Activated CD8-positive, alpha-beta memory T cell treated with anti-CD3 and anti-CD28 coated beads, Interleukin-2, amount 50 U/mL, for 4 hours (primary cell): ENCODE measurements at regions not wholly inside any gene's neighbourhood (a gene's known extent, or its start where the extent isn't known, plus 50 kb on each side); places are given as distances from the start of the nearest gene placed in this dataset.
"Not testable (repeated sequence)": the region's sequence is repeated elsewhere in the genome, so short reads cannot be mapped to it uniquely, and the experiment has no call there.

ENCODE experiments used
- DNase-seq: peaks from one replicate; pipeline ENCODE4 v3.0.0-alpha.2; 2020

GRCh38 chr16:21487956-21488355, 111.4 kb upstream of the METTL9 start:
- DNase-seq: not testable (repeated sequence)

GRCh38 chr16:21499046-21499445, 100.3 kb upstream of the METTL9 start:
- DNase-seq: peak; percentile 12

GRCh38 chr16:21501223-21501868, 98.0 kb upstream of the METTL9 start:
- DNase-seq: peak; percentile 74

- peak; percentile 93 for DNase-seq
Observed at GRCh38 chr16:21501869-21502667, 97.3 kb upstream of the METTL9 start.

- not testable (repeated sequence) for DNase-seq
Observed at GRCh38 chr16:21503574-21503920, 95.8 kb upstream of the METTL9 start.

DNA sequence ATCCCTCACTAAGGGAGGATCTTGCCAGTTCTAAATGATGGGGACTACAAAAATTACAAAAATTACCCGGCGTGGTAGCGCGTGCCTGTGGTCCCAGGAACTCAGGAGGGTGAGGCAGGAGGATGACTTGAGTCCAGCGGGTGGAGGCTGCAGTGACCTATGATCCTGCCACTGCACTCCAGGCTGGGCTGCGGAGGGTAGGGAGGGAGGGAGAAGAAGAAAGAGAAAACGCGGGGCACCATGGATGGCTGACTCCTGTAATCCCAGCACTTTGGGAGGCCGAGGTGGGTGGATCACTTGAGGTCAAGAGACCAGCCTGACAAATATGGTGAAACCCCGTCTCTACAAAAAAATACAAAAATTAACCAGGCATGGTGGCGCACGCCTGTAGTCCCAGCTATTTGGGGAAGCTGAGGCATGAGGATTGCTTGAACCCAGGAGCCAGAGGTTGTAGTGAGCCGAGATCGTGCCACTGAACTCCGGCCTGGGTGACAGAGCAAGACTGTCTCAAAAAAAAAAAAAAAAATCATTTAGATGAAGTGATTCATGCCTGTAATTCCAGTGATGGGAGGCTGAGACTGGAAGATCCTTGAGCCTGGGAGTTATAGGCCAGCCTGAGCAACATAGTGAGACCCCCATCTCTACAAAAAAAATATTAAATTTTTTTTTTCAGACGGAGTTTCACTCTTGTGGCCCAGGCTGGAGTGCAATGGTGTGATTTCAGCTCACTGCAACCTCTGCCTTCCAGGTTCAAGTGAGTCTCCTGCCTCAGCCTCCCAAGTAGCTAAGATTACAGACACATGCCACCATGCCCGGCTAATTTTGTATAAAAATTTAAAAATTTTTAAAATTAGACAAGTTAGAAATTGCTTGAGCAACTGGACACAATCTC, 95.2 kb upstream of the METTL9 start:
- DNase-seq: peak; percentile 13

DNA sequence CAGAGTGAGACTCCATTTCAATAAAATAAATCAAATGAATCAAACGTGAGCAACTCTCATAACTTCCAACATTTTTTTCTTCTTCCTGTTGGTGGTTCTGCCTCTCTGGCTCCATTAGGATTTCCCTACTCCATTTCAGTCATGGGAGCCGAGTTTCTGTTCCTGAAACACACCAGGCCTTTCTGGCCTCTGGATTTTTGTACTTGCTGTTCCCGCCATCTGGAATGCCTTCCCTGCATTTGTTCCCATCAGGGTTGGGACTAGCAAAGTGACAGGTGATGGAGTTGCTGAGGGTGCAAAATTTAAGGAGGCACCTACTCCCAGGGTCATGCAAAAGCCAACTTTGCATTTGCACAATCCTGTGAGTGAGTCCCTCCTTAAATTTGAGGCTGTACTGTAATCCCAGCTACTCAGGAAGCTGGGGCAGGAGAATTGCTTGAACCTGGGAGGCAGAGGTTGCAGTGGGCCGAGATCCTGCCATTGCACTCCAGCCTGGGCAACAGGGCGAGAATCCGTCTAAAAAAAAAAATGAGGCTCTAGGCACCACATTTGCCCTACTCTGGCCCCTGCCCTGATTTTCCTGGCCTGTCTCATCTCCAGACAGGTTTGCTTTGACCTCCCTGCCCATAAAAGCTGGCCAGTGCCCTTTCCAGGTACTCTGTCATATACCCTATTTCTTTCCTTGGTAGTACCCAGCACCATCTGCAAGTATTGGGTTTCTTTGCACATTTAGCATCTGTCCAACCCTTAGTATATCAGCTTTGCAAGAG, 93.4 kb upstream of the METTL9 start:
- peak; percentile 5 for DNase-seq

DNA sequence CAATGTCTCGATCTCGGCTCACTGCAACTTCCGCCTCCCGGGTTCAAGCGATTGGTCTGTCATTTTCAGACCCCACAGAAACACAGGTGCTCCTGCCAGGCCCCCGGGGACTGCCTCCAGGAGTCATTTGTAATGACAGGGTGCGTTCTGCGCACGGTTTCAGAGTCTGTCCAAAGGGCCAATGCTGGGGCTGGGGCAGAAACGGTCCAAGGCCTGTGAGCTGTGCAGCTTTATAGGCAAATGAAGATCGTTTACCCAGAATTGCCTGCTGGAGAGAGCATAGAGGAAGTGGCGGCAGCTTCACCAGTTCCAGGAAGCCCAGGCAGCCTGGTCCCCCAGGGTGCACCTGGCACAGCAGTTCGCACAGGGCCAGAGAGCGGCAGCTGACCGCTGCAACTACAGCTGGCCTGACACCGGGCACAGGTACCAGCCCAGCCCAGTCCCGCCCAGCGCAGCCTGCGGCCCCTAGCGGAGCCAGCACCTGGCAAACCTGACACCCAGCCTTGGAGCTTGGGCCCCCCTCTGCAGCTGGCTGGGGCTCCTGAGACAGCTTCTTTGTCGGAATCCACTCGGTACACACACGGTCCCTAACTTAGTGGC, 92.4 kb upstream of the METTL9 start:
- peak; percentile 46 for DNase-seq

- peak; percentile 19 for DNase-seq
Observed at GRCh38 chr16:21507631-21508305, 91.6 kb upstream of the METTL9 start.

GRCh38 chr16:21508661-21509436, 90.5 kb upstream of the METTL9 start:
- DNase-seq: peak; percentile 13

DNA sequence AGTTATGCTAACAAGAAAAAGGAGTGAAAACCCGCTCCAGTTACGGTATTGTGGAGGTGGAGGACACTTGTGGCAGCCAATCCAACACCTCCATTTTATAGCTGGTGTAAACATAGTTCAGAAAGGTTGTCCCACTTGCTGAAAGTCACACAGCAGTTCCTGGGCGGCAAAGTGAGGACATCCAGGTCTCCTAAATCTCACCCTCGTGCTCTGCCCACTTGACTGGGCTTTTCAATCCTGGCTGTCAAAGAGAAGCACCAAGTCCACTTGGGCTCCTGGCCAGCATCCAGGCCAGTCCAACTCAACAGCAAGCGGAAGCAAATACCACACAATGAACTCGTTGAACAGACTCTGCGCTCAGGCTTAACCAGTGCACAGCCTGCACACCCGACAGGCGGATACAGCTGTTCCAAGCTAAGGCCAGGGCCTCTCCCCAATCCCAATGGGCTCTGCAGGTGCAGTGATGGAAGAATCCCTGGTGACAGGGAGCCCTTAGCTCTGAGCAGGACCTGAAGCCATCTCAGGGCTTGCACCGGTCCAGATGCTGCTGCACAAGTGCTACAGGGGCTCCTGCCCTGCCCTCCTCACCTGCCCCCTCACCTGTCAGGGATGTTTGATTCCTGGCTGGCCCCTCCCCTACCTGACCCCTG, 89.8 kb upstream of the METTL9 start:
- peak; percentile 9 for DNase-seq

DNA sequence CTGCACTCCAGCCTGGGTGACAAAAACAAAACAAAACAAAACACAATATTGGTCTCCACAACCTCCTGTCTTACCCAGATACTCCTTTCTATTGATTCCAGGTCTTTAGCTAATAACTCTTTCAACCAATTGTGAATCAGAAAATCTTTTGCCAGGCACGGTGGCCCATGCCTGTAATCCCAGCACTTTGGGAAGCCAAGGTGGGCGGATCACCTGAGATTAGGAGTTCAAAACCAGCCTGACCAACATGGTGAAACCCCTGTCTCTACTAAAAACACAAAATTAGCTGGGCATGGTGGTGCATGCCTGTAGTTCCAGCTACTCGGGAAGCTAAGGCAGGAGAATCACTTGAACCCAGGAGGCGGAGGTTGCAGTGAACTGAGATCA, 88.5 kb upstream of the METTL9 start:
- peak; percentile 10 for DNase-seq

DNA sequence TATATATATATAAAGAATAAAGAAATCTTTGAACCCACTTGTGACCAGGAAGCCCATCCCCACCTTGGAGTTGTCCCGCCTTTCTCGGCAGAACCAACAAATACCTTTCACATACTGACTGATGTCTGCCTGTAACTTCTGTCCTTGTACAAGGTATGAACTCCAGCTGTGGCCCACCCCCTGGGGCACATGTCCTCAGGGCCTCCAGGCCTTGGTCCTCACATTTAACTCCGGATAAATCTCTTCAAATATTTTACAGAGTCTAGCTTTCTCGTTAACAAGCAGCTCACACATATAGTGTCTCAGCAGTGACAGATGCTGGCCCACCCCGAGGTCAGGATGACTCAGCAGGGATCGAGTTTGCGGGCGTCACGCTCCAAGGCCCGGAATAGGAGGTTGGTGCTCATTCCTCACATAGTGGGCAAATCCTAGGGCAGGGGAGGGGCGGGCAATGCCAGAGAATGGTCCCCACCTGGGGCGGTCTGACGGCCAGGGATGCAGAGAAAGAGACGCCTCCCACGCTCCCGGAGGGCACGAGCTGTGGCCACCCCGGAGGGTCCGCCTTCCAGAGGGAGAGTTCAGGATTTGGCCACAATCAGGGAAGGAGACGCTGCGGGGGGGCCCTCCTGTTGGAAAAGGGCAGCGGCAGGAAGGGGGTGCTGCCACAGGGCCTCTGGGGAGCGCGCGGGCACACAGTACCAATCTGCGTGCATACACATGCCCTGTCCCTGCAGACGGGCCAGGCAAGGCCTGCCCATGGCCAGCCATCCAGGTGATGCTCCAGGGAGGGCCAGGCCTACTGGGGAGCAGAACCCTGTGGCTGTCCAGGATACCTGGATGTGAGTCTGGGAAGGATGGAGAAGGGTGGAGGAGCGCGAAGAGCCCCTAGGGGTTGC, 87.8 kb upstream of the METTL9 start:
- peak; percentile 28 for DNase-seq

- DNase-seq: peak; percentile 17
Observed at GRCh38 chr16:21512280-21513192, 86.8 kb upstream of the METTL9 start.

DNA sequence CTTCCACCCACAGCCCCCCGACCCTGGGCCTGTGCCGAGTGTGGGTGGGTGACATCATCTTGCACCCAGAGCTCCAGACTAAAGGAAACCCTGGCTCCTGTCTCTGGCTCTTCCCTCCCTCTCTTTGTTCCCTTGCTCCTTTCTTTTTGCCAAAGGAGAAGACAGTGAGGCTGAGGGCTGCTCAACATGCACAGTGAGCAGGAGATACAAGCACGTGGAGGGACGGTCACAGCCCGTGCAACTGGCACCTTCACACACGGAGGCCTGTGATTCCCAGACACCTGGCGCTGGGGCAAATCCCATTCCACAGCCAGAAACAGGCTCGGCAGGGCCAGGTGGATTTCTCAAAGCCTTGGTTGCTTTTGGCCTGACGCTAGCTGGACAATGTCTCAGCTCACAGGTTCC, 86.0 kb upstream of the METTL9 start:
- DNase-seq: peak; percentile 18

- not testable (repeated sequence) for DNase-seq
Observed at GRCh38 chr16:21513812-21514473, 85.4 kb upstream of the METTL9 start.

- not testable (repeated sequence) for DNase-seq
Observed at GRCh38 chr16:21514474-21514840, 84.9 kb upstream of the METTL9 start.

DNA sequence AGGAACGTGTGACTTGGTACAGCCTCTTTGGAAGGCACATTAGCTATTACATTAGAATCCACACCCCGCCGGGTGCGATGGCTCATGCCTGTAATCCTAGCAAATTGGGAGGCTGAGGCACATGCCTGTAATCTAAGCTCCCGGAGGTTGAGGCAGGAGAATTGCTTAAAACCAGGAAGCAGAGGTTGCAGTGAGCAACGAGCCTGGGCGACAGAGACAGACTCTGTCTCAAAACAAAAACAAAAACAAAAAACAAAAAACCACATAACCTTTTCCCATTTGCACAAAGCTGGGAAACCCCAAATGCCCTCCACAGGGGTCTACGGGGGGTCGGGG, 82.7 kb upstream of the METTL9 start:
- DNase-seq: not testable (repeated sequence)
